WTC11 (cell line): ENCODE measurements at regions not wholly inside any gene's neighbourhood (a gene's known extent, or its start where the extent isn't known, plus 50 kb on each side); places are given as distances from the start of the nearest gene placed in this dataset.

Experiments used
- ATAC-seq: fragments of 200-7000 bp; cut with Tn5 transposase; 2 replicates; pipeline ENCODE4 v1.10.0; 2021; ENCODE audit warnings: mild to moderate bottlenecking, moderate library complexity
- CTCF ChIA-PET: fragments of 300-600 bp; sonication (Branson Sonifier 250); formaldehyde crosslinking; loops from one replicate; lab custom pipeline; 2021; ENCODE audit warnings: antibody characterized with exemption; lab: Charles Lee
- POLR2A ChIA-PET: fragments of 350-600 bp; sonication (Branson Sonifier 250); formaldehyde crosslinking; loops from one replicate; lab custom pipeline; 2021; ENCODE audit warnings: antibody characterized with exemption; lab: Charles Lee
- DNase-seq: peaks from one replicate; pipeline ENCODE4 v3.0.0; 2021; ENCODE audit warnings: low spot score
- H3K27ac Mint-ChIP-seq: 2 replicates; pipeline ENCODE4 v1.8.0; 2021; ENCODE audit warnings: mixed read lengths
- H3K27me3 Mint-ChIP-seq: 2 replicates; pipeline ENCODE4 v1.8.0; 2021; ENCODE audit warnings: low read depth, mild to moderate bottlenecking, moderate library complexity, mixed read lengths
- H3K36me3 Mint-ChIP-seq: 2 replicates; pipeline ENCODE4 v1.8.0; 2021; ENCODE audit warnings: mixed read lengths
- H3K4me1 Mint-ChIP-seq: 2 replicates; pipeline ENCODE4 v1.8.0; 2022; ENCODE audit warnings: mixed read lengths
- H3K4me3 Mint-ChIP-seq: 2 replicates; pipeline ENCODE4 v1.8.0; 2021; ENCODE audit warnings: mild to moderate bottlenecking, moderate library complexity, mixed read lengths
- H3K9me3 Mint-ChIP-seq: 2 replicates; pipeline ENCODE4 v1.8.0; 2021; ENCODE audit warnings: mixed read lengths
- AFF4 ChIP-seq: sonication (generic); formaldehyde crosslinking; IDR thresholded peaks from 2 replicates; pipeline ENCODE4 v1.8.1; 2023; ENCODE audit warnings: mild to moderate bottlenecking, missing genetic modification reagents, borderline replicate concordance
- ATF3 ChIP-seq: sonication (generic); formaldehyde crosslinking; conservative IDR thresholded peaks from 2 replicates; pipeline ENCODE4 v1.8.1; 2022; ENCODE audit warnings: mild to moderate bottlenecking, missing genetic modification reagents
- CBFB ChIP-seq: sonication (generic); formaldehyde crosslinking; IDR thresholded peaks from 2 replicates; pipeline ENCODE4 v1.8.1; 2022; ENCODE audit warnings: mild to moderate bottlenecking, low read depth, missing genetic modification reagents
- CTCF ChIP-seq: fragments of 200-600 bp; IDR thresholded peaks from 2 replicates; pipeline ENCODE4 v1.8.0; 2022; ENCODE audit warnings: antibody characterized with exemption
- E2F5 ChIP-seq: sonication (generic); formaldehyde crosslinking; IDR thresholded peaks from 2 replicates; pipeline ENCODE4 v1.8.1; 2022; ENCODE audit warnings: mild to moderate bottlenecking, moderate library complexity, missing genetic modification reagents
- ERG ChIP-seq: fragments of 250-450 bp; sonication (Bioruptor Pico); IDR thresholded peaks from 2 replicates; pipeline ENCODE4 v1.8.0; 2021; ENCODE audit warnings: mild to moderate bottlenecking
- ESRRA ChIP-seq: sonication (generic); formaldehyde crosslinking; IDR thresholded peaks from 2 replicates; pipeline ENCODE4 v1.8.1; 2022; ENCODE audit warnings: mild to moderate bottlenecking, missing genetic modification reagents, borderline replicate concordance
- GTF2I ChIP-seq: fragments of 250-450 bp; sonication (Bioruptor Pico); conservative IDR thresholded peaks from 2 replicates; pipeline ENCODE4 v1.4.0; 2021; ENCODE audit warnings: mild to moderate bottlenecking
- JUN ChIP-seq: sonication (generic); formaldehyde crosslinking; IDR thresholded peaks from 2 replicates; pipeline ENCODE4 v1.8.0; 2023; ENCODE audit warnings: mild to moderate bottlenecking, missing genetic modification reagents
- MXD4 ChIP-seq: fragments of 250-450 bp; sonication (Bioruptor Pico); IDR thresholded peaks from 2 replicates; pipeline ENCODE4 v1.8.0; 2021; ENCODE audit warnings: mild to moderate bottlenecking, moderate library complexity, borderline replicate concordance
- NFATC4 ChIP-seq: fragments of 250-450 bp; sonication (Bioruptor Pico); IDR thresholded peaks from 2 replicates; pipeline ENCODE4 v1.9.0; 2021; ENCODE audit warnings: mild to moderate bottlenecking
- ZBTB21 ChIP-seq: sonication (generic); formaldehyde crosslinking; IDR thresholded peaks from 2 replicates; pipeline ENCODE4 v1.8.1; 2023; ENCODE audit warnings: mild to moderate bottlenecking, missing genetic modification reagents, borderline replicate concordance
- ZMAT4 ChIP-seq: fragments of 250-450 bp; sonication (Bioruptor Pico); IDR thresholded peaks from 2 replicates; pipeline ENCODE4 v1.9.0; 2021; ENCODE audit warnings: mild to moderate bottlenecking
- ZNF138 ChIP-seq: sonication (generic); formaldehyde crosslinking; conservative IDR thresholded peaks from 2 replicates; pipeline ENCODE4 v1.8.1; 2022; ENCODE audit warnings: mild to moderate bottlenecking, moderate library complexity, missing genetic modification reagents
- ZNF396 ChIP-seq: fragments of 250-450 bp; sonication (Bioruptor Pico); IDR thresholded peaks from 2 replicates; pipeline ENCODE4 v1.8.0; 2021; ENCODE audit warnings: mild to moderate bottlenecking, moderate library complexity, borderline replicate concordance
- ZNF416 ChIP-seq: fragments of 250-450 bp; sonication (Bioruptor Pico); IDR thresholded peaks from 2 replicates; pipeline ENCODE4 v1.9.0; 2021; ENCODE audit warnings: mild to moderate bottlenecking, inconsistent platforms
- TF ChIP-seq, protein P1 (sequence below): sonication (generic); formaldehyde crosslinking; IDR thresholded peaks from 2 replicates; pipeline ENCODE4 v1.8.1; 2022; ENCODE audit warnings: low read depth, missing genetic modification reagents, borderline replicate concordance
- TF ChIP-seq, protein P2 (sequence below): fragments of 250-450 bp; sonication (Bioruptor Pico); IDR thresholded peaks from 2 replicates; pipeline ENCODE4 v1.9.0; 2021; ENCODE audit warnings: moderate library complexity, mild to moderate bottlenecking, inconsistent platforms, borderline replicate concordance
- TF ChIP-seq, protein P3 (sequence below): sonication (generic); formaldehyde crosslinking; IDR thresholded peaks from 2 replicates; pipeline ENCODE4 v1.8.1; 2023; ENCODE audit warnings: mild to moderate bottlenecking, missing genetic modification reagents, moderate library complexity

GRCh38 chr22:47269516-47270088 is 507.2 kb downstream of the TBC1D22A start (continued):
- TF ChIP-seq, protein P1, sequence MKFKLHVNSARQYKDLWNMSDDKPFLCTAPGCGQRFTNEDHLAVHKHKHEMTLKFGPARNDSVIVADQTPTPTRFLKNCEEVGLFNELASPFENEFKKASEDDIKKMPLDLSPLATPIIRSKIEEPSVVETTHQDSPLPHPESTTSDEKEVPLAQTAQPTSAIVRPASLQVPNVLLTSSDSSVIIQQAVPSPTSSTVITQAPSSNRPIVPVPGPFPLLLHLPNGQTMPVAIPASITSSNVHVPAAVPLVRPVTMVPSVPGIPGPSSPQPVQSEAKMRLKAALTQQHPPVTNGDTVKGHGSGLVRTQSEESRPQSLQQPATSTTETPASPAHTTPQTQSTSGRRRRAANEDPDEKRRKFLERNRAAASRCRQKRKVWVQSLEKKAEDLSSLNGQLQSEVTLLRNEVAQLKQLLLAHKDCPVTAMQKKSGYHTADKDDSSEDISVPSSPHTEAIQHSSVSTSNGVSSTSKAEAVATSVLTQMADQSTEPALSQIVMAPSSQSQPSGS (CRISPR knock-in tag) = no peak
- TF ChIP-seq ZNF138 (CRISPR knock-in tag) = no peak

DNA sequence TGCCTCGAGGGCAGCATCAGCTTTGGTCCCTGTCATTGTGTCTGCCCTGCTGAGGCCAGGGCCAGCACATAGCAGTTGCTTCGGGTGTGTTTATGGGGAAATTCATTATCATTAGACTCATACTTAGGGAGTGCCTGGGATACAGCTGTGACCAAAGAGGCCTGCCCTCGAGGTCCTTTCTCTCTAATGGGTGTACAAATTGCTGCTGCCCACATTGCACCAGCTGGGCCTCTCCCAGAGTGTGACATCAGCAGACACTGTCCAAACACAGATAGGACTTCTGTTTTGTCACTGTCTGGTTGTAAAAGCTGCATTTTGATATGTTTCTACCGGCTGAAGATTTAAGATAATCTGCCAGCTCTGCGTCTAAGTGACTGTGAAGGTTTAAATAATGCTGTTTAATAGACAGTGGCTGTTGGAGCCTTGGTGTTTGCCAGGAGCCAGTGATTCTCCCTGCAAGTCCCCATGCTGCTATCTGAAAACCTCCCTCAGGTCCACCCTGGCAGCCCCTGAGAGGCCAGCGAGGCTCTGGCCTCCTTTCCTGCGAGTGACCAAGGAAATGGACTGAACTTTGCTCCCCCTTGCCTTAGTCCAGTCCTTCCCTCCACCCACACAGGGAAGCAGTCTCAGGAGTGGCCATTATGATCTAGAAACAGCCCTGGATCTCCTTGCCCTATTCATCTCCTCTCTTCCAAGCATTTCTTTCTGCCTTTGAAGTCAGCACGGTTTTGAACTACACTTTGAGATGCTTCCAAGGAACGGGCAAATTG is 505.2 kb downstream of the TBC1D22A start:
- no peak overlapping the region for H3K27ac Mint-ChIP-seq
- peaks cover 8% of the 10 kb centered on the region; the same call in 1 of the 2 replicates for H3K36me3 Mint-ChIP-seq
- H3K4me3 Mint-ChIP-seq = no peak overlapping the region
- ATAC-seq (no peak), DNase-seq (no peak)
- no peaks in the 10 kb centered on the region for H3K4me1 Mint-ChIP-seq
- peaks cover 64% of the 10 kb centered on the region for H3K9me3 Mint-ChIP-seq
- peaks cover 4% of the 10 kb centered on the region; the same call in 1 of the 2 replicates for H3K27me3 Mint-ChIP-seq
- ChIA-PET POLR2A (no interaction called here), CTCF (no interaction called here)
- no peak for TF ChIP-seq JUN (CRISPR knock-in tag)
- TF ChIP-seq AFF4 (CRISPR knock-in tag) = no peak
- TF ChIP-seq ZBTB21 (CRISPR knock-in tag) = no peak
- TF ChIP-seq, protein P2, sequence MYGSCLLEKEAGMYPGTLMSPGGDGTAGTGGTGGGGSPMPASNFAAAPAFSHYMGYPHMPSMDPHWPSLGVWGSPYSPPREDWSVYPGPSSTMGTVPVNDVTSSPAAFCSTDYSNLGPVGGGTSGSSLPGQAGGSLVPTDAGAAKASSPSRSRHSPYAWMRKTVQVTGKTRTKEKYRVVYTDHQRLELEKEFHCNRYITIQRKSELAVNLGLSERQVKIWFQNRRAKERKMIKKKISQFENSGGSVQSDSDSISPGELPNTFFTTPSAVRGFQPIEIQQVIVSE (CRISPR knock-in tag) = no peak
- no peak for TF ChIP-seq ZMAT4 (CRISPR knock-in tag)
- TF ChIP-seq ATF3 (CRISPR knock-in tag) = no peak
- TF ChIP-seq E2F5 (CRISPR knock-in tag) = no peak
- TF ChIP-seq CBFB (CRISPR knock-in tag) = no peak
- TF ChIP-seq, protein P3, sequence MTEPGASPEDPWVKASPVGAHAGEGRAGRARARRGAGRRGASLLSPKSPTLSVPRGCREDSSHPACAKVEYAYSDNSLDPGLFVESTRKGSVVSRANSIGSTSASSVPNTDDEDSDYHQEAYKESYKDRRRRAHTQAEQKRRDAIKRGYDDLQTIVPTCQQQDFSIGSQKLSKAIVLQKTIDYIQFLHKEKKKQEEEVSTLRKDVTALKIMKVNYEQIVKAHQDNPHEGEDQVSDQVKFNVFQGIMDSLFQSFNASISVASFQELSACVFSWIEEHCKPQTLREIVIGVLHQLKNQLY (CRISPR knock-in tag) = no peak
- no peak for TF ChIP-seq ZNF396 (CRISPR knock-in tag)
- TF ChIP-seq NFATC4 (CRISPR knock-in tag) = no peak
- no peak for TF ChIP-seq ZNF416 (CRISPR knock-in tag)
- TF ChIP-seq CTCF = no peak
- no peak for TF ChIP-seq ESRRA
- no peak for TF ChIP-seq MXD4 (CRISPR knock-in tag)
- TF ChIP-seq, protein P1 (CRISPR knock-in tag) = no peak
- no peak for TF ChIP-seq ERG (CRISPR knock-in tag)
- TF ChIP-seq GTF2I (CRISPR knock-in tag) = no peak
